CD14-positive monocyte (primary cell): ENCODE measurements at regions not wholly inside any gene's neighbourhood (a gene's known extent, or its start where the extent isn't known, plus 50 kb on each side); places are given as distances from the start of the nearest gene placed in this dataset.

ENCODE experiments used
- DNase-seq, 3 donors: peaks; one replicate each; pipeline ENCODE4 v3.0.0-alpha.2; 2011 to 2022
- H2AFZ ChIP-seq: 2 replicates; pipeline ENCODE4 v1.6.0; 2012; ENCODE audit warnings: mild to moderate bottlenecking, low read depth, low read length, inconsistent platforms; ENCODE audit not compliant: insufficient read depth, poor library complexity, severe bottlenecking
- H3K27ac ChIP-seq, 2 donors: 1 replicate in 1 of 2; 2 replicates in 1 of 2; pipeline ENCODE4 v1.5.1; 2012 to 2013; ENCODE audit warnings: low read length in 2 of 2, control low read depth in 1 of 2, inconsistent platforms in 1 of 2, low read depth in 1 of 2, mild to moderate bottlenecking in 1 of 2
- H3K27me3 ChIP-seq, 2 donors: one replicate each; pipeline versions ENCODE4 v1.6.0 to v1.6.1; 2011 to 2013; ENCODE audit warnings: low read length in 2 of 2; ENCODE audit not compliant: control insufficient read depth in 2 of 2, insufficient read depth in 2 of 2
- H3K36me3 ChIP-seq, 2 donors: replicated peaks in 1 of 2; 1 replicate in 1 of 2; 2 replicates in 1 of 2; pipeline versions ENCODE4 v1.5.1 to v1.6.1; 2012 to 2013; ENCODE audit warnings: low read length in 2 of 2, control low read depth in 1 of 2, inconsistent platforms in 1 of 2, mild to moderate bottlenecking in 1 of 2; ENCODE audit not compliant: insufficient read depth in 2 of 2, control insufficient read depth in 1 of 2
- H3K4me1 ChIP-seq, 2 donors: 1 replicate in 1 of 2; 2 replicates in 1 of 2; pipeline versions ENCODE4 v1.5.1 to v1.6.1; 2012 to 2013; ENCODE audit warnings: low read length in 2 of 2, control low read depth in 1 of 2, inconsistent platforms in 1 of 2, mild to moderate bottlenecking in 1 of 2, moderate library complexity in 1 of 2; ENCODE audit not compliant: insufficient read depth in 2 of 2, control insufficient read depth in 1 of 2
- H3K4me2 ChIP-seq: replicated peaks from 2 replicates; pipeline ENCODE3; 2012; ENCODE audit warnings: low read length, moderate library complexity, mild to moderate bottlenecking; ENCODE audit not compliant: poor library complexity, severe bottlenecking; ENCODE audit errors: extremely low read depth
- H3K4me3 ChIP-seq, 3 experiments: fragments of 200-600 bp in 1 of 3; sonication (generic) in 1 of 3; replicated peaks in 1 of 3; 1 replicate in 2 of 3; 2 replicates in 1 of 3; pipeline ENCODE4 v1.5.1; 2011 to 2013; ENCODE audit warnings: low read length in 3 of 3, mild to moderate bottlenecking in 3 of 3, control low read depth in 2 of 3, low read depth in 2 of 3, inconsistent platforms in 1 of 3, moderate library complexity in 1 of 3
- H3K79me2 ChIP-seq: 2 replicates; pipeline ENCODE4 v1.6.0; 2012; ENCODE audit warnings: mild to moderate bottlenecking, control low read depth, inconsistent platforms, low read length, moderate library complexity; ENCODE audit not compliant: insufficient read depth
- H3K9ac ChIP-seq: 2 replicates; pipeline ENCODE4 v1.6.0; 2017; ENCODE audit warnings: low read length, mild to moderate bottlenecking; ENCODE audit not compliant: insufficient read depth, poor library complexity, severe bottlenecking
- H3K9me3 ChIP-seq, 2 donors: replicated peaks in 1 of 2; 1 replicate in 1 of 2; 2 replicates in 1 of 2; pipeline versions ENCODE4 v1.5.1 to v1.6.1; 2012 to 2013; ENCODE audit warnings: low read length in 2 of 2, control low read depth in 1 of 2; ENCODE audit not compliant: control insufficient read depth in 1 of 2, insufficient read depth in 1 of 2
- H4K20me1 ChIP-seq: 2 replicates; pipeline ENCODE4 v1.6.0; 2012; ENCODE audit warnings: mild to moderate bottlenecking, low read length, control low read depth, moderate library complexity; ENCODE audit not compliant: insufficient read depth
- H3K27ac Mint-ChIP-seq, 7 donors: one replicate each; pipeline ENCODE4 v1.8.0; 2020; ENCODE audit warnings: mild to moderate bottlenecking in 7 of 7, mixed read lengths in 7 of 7, moderate library complexity in 6 of 7, inconsistent platforms in 2 of 7
- H3K27me3 Mint-ChIP-seq, 3 donors: one replicate each; pipeline ENCODE4 v1.8.0; 2021 to 2022; ENCODE audit warnings: low read depth in 3 of 3, mild to moderate bottlenecking in 3 of 3, mixed read lengths in 3 of 3, moderate library complexity in 3 of 3, inconsistent platforms in 1 of 3
- H3K36me3 Mint-ChIP-seq, 2 donors: one replicate each; pipeline ENCODE4 v1.8.0; 2020; ENCODE audit warnings: mixed read lengths in 2 of 2, inconsistent platforms in 1 of 2, mild to moderate bottlenecking in 1 of 2
- H3K4me1 Mint-ChIP-seq: one replicate; pipeline ENCODE4 v1.8.0; 2020; ENCODE audit warnings: mild to moderate bottlenecking, mixed read lengths
- H3K4me3 Mint-ChIP-seq, 2 donors: one replicate each; pipeline ENCODE4 v1.8.0; 2020; ENCODE audit warnings: mild to moderate bottlenecking in 2 of 2, mixed read lengths in 2 of 2, moderate library complexity in 1 of 2
- H3K9me3 Mint-ChIP-seq, 7 donors: one replicate each; pipeline ENCODE4 v1.8.0; 2020 to 2022; ENCODE audit warnings: mixed read lengths in 7 of 7, mild to moderate bottlenecking in 6 of 7, moderate library complexity in 6 of 7, inconsistent platforms in 2 of 7
- CTCF ChIP-seq: fragments of 200-600 bp; IDR thresholded peaks from one replicate; pipeline ENCODE4 v1.8.0; 2022; ENCODE audit warnings: antibody characterized with exemption, mild to moderate bottlenecking
- WGBS: methylation state at CpG from one replicate; pipeline ENCODE4 v1.1.5; 2013; ENCODE audit warnings: missing lambda C conversion rate; ENCODE audit not compliant: insufficient coverage; 5-methylcytosine and 5-hydroxymethylcytosine counted together
- intact Hi-C, 2 donors: fragments of 100-400 bp; cut with micrococcal nuclease; formaldehyde crosslinking; loops; one replicate each; pipeline versions ENCODE4 v1.15.0 to v1.15.1; 2023

- Histone ChIP-seq H3K27ac (no peak overlapping the region), H4K20me1 (no peaks in the 10 kb centered on the region), H3K36me3 (no peaks in the 10 kb centered on the region), H3K9ac (no peak overlapping the region), H3K79me2 (no peaks in the 10 kb centered on the region), H3K4me2 (no peak overlapping the region), H3K27me3 (no peaks in the 10 kb centered on the region), H3K4me3 (no peak overlapping the region), H2AFZ (no peak overlapping the region), H3K9me3 (peaks cover 14 to 19% of the 10 kb centered on the region in 2 donors), H3K4me1 (no peaks in the 10 kb centered on the region)
- H3K36me3 Mint-ChIP-seq = no peaks in the 10 kb centered on the region
- intact Hi-C loops = no loop called here
- 98% methylated on average over 3 of the region's 3 CpGs for WGBS
- H3K9me3 Mint-ChIP-seq = peaks cover 0 to 16% (median 4%) of the 10 kb centered on the region in 7 donors
- no peak for TF ChIP-seq CTCF
- no peak overlapping the region for H3K27ac Mint-ChIP-seq
- H3K4me3 Mint-ChIP-seq = no peak overlapping the region
- H3K27me3 Mint-ChIP-seq = no peaks in the 10 kb centered on the region
- DNase-seq = no peak
- no peaks in the 10 kb centered on the region for H3K4me1 Mint-ChIP-seq
Observed at GRCh38 chr3:103966749-103967148, 1400.0 kb upstream of the ALCAM start.

- no peak overlapping the region for H3K4me2 ChIP-seq
- H3K9ac ChIP-seq = no peak overlapping the region
- Mint-ChIP-seq H3K27ac (no peak overlapping the region), H3K9me3 (peaks cover 0 to 18% (median 5%) of the 10 kb centered on the region in 7 donors), H3K36me3 (no peaks in the 10 kb centered on the region), H3K4me1 (no peaks in the 10 kb centered on the region), H3K4me3 (no peak overlapping the region), H3K27me3 (no peaks in the 10 kb centered on the region)
- no peak for DNase-seq
- H3K36me3 ChIP-seq = no peaks in the 10 kb centered on the region
- H3K4me1 ChIP-seq = no peaks in the 10 kb centered on the region
- no peaks in the 10 kb centered on the region for H4K20me1 ChIP-seq
- H3K27me3 ChIP-seq = no peaks in the 10 kb centered on the region
- WGBS = no CpG with 5 or more reads among the region's 2 CpGs
- no peak overlapping the region for H2AFZ ChIP-seq
- peaks cover 14 to 23% of the 10 kb centered on the region in 2 donors for H3K9me3 ChIP-seq
- no peak for TF ChIP-seq CTCF
- no peaks in the 10 kb centered on the region for H3K79me2 ChIP-seq
- intact Hi-C loops = no loop called here
- H3K4me3 ChIP-seq = no peak overlapping the region
- no peak overlapping the region for H3K27ac ChIP-seq
Observed at GRCh38 chr3:103968131-103968530, 1398.6 kb upstream of the ALCAM start.
